ENCODE measurements at regions not wholly inside any gene's neighbourhood (a gene's known extent, or its start where the extent isn't known, plus 50 kb on each side); places are given as distances from the start of the nearest gene placed in this dataset.
"Not testable (repeated sequence)": the region's sequence is repeated elsewhere in the genome, so short reads cannot be mapped to it uniquely, and the experiment has no call there.

DNA sequence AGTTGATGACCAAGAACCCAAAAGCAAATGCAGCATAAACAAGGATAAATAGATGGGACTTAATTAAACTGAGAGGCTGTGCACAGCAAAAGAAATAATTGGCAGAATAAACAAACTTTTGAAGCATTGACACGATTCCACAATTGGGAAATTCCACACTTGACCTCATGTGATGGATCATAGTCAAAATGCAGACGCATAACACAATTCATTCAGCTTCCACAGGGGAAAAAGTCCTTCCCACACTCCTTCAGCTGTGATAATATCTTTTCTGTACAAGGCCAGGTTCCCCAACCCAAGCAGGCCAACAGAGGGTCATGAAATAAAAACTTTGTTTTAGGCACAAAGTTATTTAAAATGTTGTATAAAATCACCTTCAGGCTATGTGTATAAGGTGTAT lies 66.6 kb upstream of the SLIT2 start:
- H3K79me2 ChIP-seq (ENCODE audit: control insufficient read depth, insufficient read depth, low read length) = no peaks in the 10 kb centered on the region
- no peaks in the 10 kb centered on the region for H3K27me3 ChIP-seq (replicated peaks in 1 of 2; ENCODE audit: control insufficient read depth in 2 of 2, insufficient read depth in 2 of 2, low read length in 1 of 2)
- ChIA-PET SMC1A (ENCODE audit: uncharacterized antibody, unreplicated experiment) (no interaction called here), RAD21 (ENCODE audit: unreplicated experiment) (no interaction called here), POLR2A (no interaction called here), CTCF (no interaction called here)
- H2AFZ ChIP-seq (ENCODE audit: control insufficient read depth, low read depth, low read length) = no peak overlapping the region
- no peak overlapping the region for H3K4me2 ChIP-seq (ENCODE audit: control insufficient read depth, insufficient read depth)
- H3K4me1 ChIP-seq (ENCODE audit: control insufficient read depth, insufficient read depth, low read length) = no peaks in the 10 kb centered on the region
- FAIRE-seq (no peak), ATAC-seq (no peak), DNase-seq (ENCODE audit: low read depth, low spot score) (no peak)
- intact Hi-C loops (cut with micrococcal nuclease; ENCODE audit: unreplicated experiment) (no loop called here), in situ Hi-C loops (cut with MboI) (no loop called here)
- no peaks in the 10 kb centered on the region for H3K9me3 ChIP-seq (replicated peaks; ENCODE audit: control insufficient read depth, insufficient read depth, low read length)
- H3K36me3 ChIP-seq (ENCODE audit: control insufficient read depth in 2 of 2, insufficient read depth in 2 of 2, low read length in 1 of 2) = no peaks in the 10 kb centered on the region
- no peaks in the 10 kb centered on the region for H4K20me1 ChIP-seq (ENCODE audit: control insufficient read depth, insufficient read depth)
- no TSS peak for BruUV-seq (replicated peaks)
- H3K4me3 ChIP-seq = no peak overlapping the region
- no peak overlapping the region for H3K9ac ChIP-seq (ENCODE audit: control insufficient read depth, insufficient read depth, low read length)
- WGBS (ENCODE audit: insufficient coverage, insufficient replicate concordance, low lambda C conversion rate, missing lambda C conversion rate) = 4% methylated on average over 2 of the region's 2 CpGs
- no peak overlapping the region for H3K27ac ChIP-seq (ENCODE audit: control insufficient read depth, insufficient read depth)
- TF ChIP-seq TCF12 (IDR thresholded peaks at IDR 0.05; ENCODE audit: low read depth, low read length) (no peak), CEBPB (IDR thresholded peaks at IDR 0.05; ENCODE audit: borderline replicate concordance in 1 of 2, low read depth in 2 of 2, low read length in 2 of 2) (no peak), NR2F1 (conservative IDR thresholded peaks at IDR 0.05) (no peak), SREBF1 (IDR thresholded peaks at IDR 0.05; ENCODE audit: low read length) (no peak)

DNA sequence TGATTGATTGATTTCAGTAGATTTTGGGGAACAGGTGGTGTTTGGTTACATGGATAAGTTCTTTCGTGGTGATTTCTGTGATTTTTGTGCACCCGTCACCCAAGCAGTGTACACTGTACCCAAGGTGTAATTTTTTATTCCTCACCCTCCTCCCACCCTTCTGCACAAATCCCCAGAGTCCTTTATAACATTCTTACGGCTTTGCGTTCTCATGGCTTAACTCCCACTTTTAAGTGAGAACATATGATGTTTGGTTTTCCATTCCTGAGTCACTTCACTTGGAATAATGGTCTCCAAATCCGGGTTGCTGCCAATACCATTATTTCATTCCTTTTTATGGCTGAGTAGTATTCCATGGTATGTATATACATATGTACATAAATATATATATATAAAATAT lies 68.6 kb upstream of the SLIT2 start:
- H3K36me3 ChIP-seq (ENCODE audit: control insufficient read depth in 2 of 2, insufficient read depth in 2 of 2, low read length in 1 of 2); FAIRE-seq: not testable (repeated sequence)

More for the DNA sequence above, 68.6 kb upstream of the SLIT2 start:
- H3K4me2 ChIP-seq (ENCODE audit: control insufficient read depth, insufficient read depth); H3K9ac ChIP-seq (ENCODE audit: control insufficient read depth, insufficient read depth, low read length); ATAC-seq; BruUV-seq (replicated peaks); intact Hi-C loops (cut with micrococcal nuclease; ENCODE audit: unreplicated experiment); H3K9me3 ChIP-seq (replicated peaks; ENCODE audit: control insufficient read depth, insufficient read depth, low read length); CTCF ChIA-PET; H3K27ac ChIP-seq (ENCODE audit: control insufficient read depth, insufficient read depth); in situ Hi-C loops (cut with MboI); RAD21 ChIA-PET (ENCODE audit: unreplicated experiment); POLR2A ChIA-PET; DNase-seq (ENCODE audit: low read depth, low spot score); SMC1A ChIA-PET (ENCODE audit: uncharacterized antibody, unreplicated experiment); H3K27me3 ChIP-seq (replicated peaks in 1 of 2; ENCODE audit: control insufficient read depth in 2 of 2, insufficient read depth in 2 of 2, low read length in 1 of 2); H3K4me1 ChIP-seq (ENCODE audit: control insufficient read depth, insufficient read depth, low read length); H4K20me1 ChIP-seq (ENCODE audit: control insufficient read depth, insufficient read depth); H2AFZ ChIP-seq (ENCODE audit: control insufficient read depth, low read depth, low read length); H3K4me3 ChIP-seq; H3K79me2 ChIP-seq (ENCODE audit: control insufficient read depth, insufficient read depth, low read length): not testable (repeated sequence)
- 25% methylated on average over 5 of the region's 5 CpGs for WGBS (ENCODE audit: insufficient coverage, insufficient replicate concordance, low lambda C conversion rate, missing lambda C conversion rate)

Measured in GM12878 (cell line).